SK-N-SH (cell line): ENCODE measurements at regions not wholly inside any gene's neighbourhood (a gene's known extent, or its start where the extent isn't known, plus 50 kb on each side); places are given as distances from the start of the nearest gene placed in this dataset.

Source experiments
- CTCF ChIA-PET: fragments of 300-600, 350-600 bp; formaldehyde crosslinking; extraction: SDS; loops from one replicate; lab custom pipeline; 2021; lab: Yijun Ruan, JAX
- POLR2A ChIA-PET: fragments of 350-600 bp; sonication (Branson Sonifier 250); formaldehyde crosslinking; extraction: SDS; loops from one replicate; lab custom pipeline; 2020; ENCODE audit warnings: antibody characterized with exemption, inconsistent platforms; lab: Yijun Ruan, JAX
- DNase-seq: peaks from one replicate; pipeline ENCODE4 v3.0.0; 2012
- H2AFZ ChIP-seq: fragments of 200-600 bp; sonication (generic); 2 replicates; pipeline ENCODE4 v1.8.1; 2016; ENCODE audit warnings: antibody characterized with exemption, mild to moderate bottlenecking, low read depth
- H3F3A ChIP-seq: fragments of 200-600 bp; sonication (generic); replicated peaks from 2 replicates; pipeline ENCODE3; 2016; ENCODE audit warnings: antibody characterized with exemption, mild to moderate bottlenecking; ENCODE audit not compliant: insufficient read depth
- H3K27ac ChIP-seq, 2 experiments: fragments of 200-500 bp in 1 of 2; fragments of 200-600 bp in 1 of 2; sonication (Bioruptor generic) in 1 of 2; sonication (generic), shearing (Covaris generic) in 1 of 2; 2 replicates each; pipeline versions ENCODE4 v1.5.1 to v1.6.1; 2014 to 2016; ENCODE audit warnings: low read depth in 2 of 2, inconsistent platforms in 1 of 2, low read length in 1 of 2, mild to moderate bottlenecking in 1 of 2, mixed read lengths in 1 of 2
- H3K27me3 ChIP-seq: fragments of 200-600 bp; sonication (generic), shearing (Covaris generic); 2 replicates; pipeline ENCODE4 v1.6.1; 2016; ENCODE audit warnings: mixed run types; ENCODE audit not compliant: insufficient read depth
- H3K36me3 ChIP-seq, 2 experiments: fragments of 200-500 bp in 1 of 2; fragments of 200-600 bp in 1 of 2; sonication (Bioruptor generic) in 1 of 2; sonication (generic) in 1 of 2; replicated peaks in 1 of 2; 2 replicates each; pipeline versions ENCODE3 to v1.5.1; 2014 to 2016; ENCODE audit warnings: low read length in 1 of 2, mild to moderate bottlenecking in 1 of 2; ENCODE audit not compliant: insufficient read depth in 2 of 2, control insufficient read depth in 1 of 2
- H3K4me1 ChIP-seq, 2 experiments: fragments of 200-500 bp in 1 of 2; fragments of 200-600 bp in 1 of 2; sonication (Bioruptor generic) in 1 of 2; sonication (generic), shearing (Covaris generic) in 1 of 2; 2 replicates each; pipeline versions ENCODE4 v1.5.1 to v1.6.1; 2014 to 2016; ENCODE audit warnings: low read depth in 1 of 2, low read length in 1 of 2, mixed run types in 1 of 2; ENCODE audit not compliant: insufficient read depth in 2 of 2, control insufficient read depth in 1 of 2
- H3K4me2 ChIP-seq: fragments of 200-600 bp; sonication (generic), shearing (Covaris generic); 2 replicates; pipeline ENCODE4 v1.6.1; 2017; ENCODE audit warnings: mixed run types
- H3K4me3 ChIP-seq, 2 experiments: fragments of 200-500 bp in 1 of 2; fragments of 200-600 bp in 1 of 2; sonication (Bioruptor generic) in 1 of 2; sonication (generic), shearing (Covaris generic) in 1 of 2; 2 replicates each; pipeline versions ENCODE4 v1.5.1 to v1.8.1; 2014 to 2016; ENCODE audit warnings: low read depth in 2 of 2, inconsistent platforms in 1 of 2, low read length in 1 of 2, mild to moderate bottlenecking in 1 of 2, mixed read lengths in 1 of 2, moderate library complexity in 1 of 2
- H3K79me2 ChIP-seq: fragments of 200-600 bp; sonication (generic); 2 replicates; pipeline ENCODE4 v1.8.1; 2017; ENCODE audit warnings: mild to moderate bottlenecking; ENCODE audit not compliant: insufficient read depth
- H3K9ac ChIP-seq: fragments of 200-600 bp; sonication (generic); 2 replicates; pipeline ENCODE4 v1.6.1; 2017; ENCODE audit warnings: mixed run types
- H3K9me2 ChIP-seq: fragments of 200-600 bp; sonication (generic); 2 replicates; pipeline ENCODE4 v1.6.1; 2017; ENCODE audit warnings: mixed run types
- H3K9me3 ChIP-seq: fragments of 200-600 bp; sonication (generic); 2 replicates; pipeline ENCODE4 v1.6.1; 2017; ENCODE audit warnings: mixed run types, mild to moderate bottlenecking, moderate library complexity
- H4K20me1 ChIP-seq: fragments of 200-600 bp; sonication (generic); 2 replicates; pipeline ENCODE4 v1.6.1; 2017; ENCODE audit warnings: mild to moderate bottlenecking, mixed run types; ENCODE audit not compliant: insufficient read depth
- JUND ChIP-seq: IDR thresholded peaks from 2 replicates; pipeline ENCODE4 v1.4.0; 2012
- MEF2A ChIP-seq: IDR thresholded peaks from 2 replicates; pipeline ENCODE4 v1.4.0; 2012; ENCODE audit warnings: low read depth, borderline replicate concordance
- NFIC ChIP-seq: IDR thresholded peaks from 2 replicates; pipeline ENCODE4 v1.4.0; 2012; ENCODE audit warnings: borderline replicate concordance
- NRF1 ChIP-seq: IDR thresholded peaks from 2 replicates; pipeline ENCODE4 v1.6.1; 2012; ENCODE audit warnings: low read depth, mild to moderate bottlenecking, low read length
- RXRA ChIP-seq: IDR thresholded peaks from 2 replicates; pipeline ENCODE4 v1.4.0; 2012; ENCODE audit warnings: low read depth, mild to moderate bottlenecking, borderline replicate concordance
- TAF1 ChIP-seq: IDR thresholded peaks from 2 replicates; pipeline ENCODE4 v1.6.1; 2012; ENCODE audit warnings: low read depth, mild to moderate bottlenecking, low read length, moderate library complexity, borderline replicate concordance
- TCF12 ChIP-seq: IDR thresholded peaks from 2 replicates; pipeline ENCODE4 v1.4.0; 2012
- YY1 ChIP-seq: IDR thresholded peaks from 2 replicates; pipeline ENCODE4 v1.4.0; 2012; ENCODE audit warnings: low read depth, mild to moderate bottlenecking
- WGBS: methylation state at CpG from one replicate; pipeline ENCODE4 v1.1.6; 2017; ENCODE audit warnings: low lambda C conversion rate; 5-methylcytosine and 5-hydroxymethylcytosine counted together
- TF ChIP-seq, protein P1 (sequence below): fragments of 200-600 bp; sonication (generic); IDR thresholded peaks from 2 replicates; pipeline ENCODE4 v1.6.1; 2017; ENCODE audit warnings: antibody characterized with exemption, mild to moderate bottlenecking, moderate library complexity
- TF ChIP-seq, protein P2 (sequence below): IDR thresholded peaks from 2 replicates; pipeline ENCODE4 v1.4.0; 2012; ENCODE audit warnings: low read depth
- TF ChIP-seq, protein P3 (sequence below): IDR thresholded peaks from 2 replicates; pipeline ENCODE4 v1.6.1; 2012; ENCODE audit warnings: mild to moderate bottlenecking, low read depth, low read length, moderate library complexity
- TF ChIP-seq, protein P4 (sequence below): fragments of 150-350 bp; IDR thresholded peaks from 2 replicates; pipeline ENCODE4 v1.6.1; 2017; ENCODE audit warnings: antibody characterized with exemption, low read length, low read depth, borderline replicate concordance

DNA sequence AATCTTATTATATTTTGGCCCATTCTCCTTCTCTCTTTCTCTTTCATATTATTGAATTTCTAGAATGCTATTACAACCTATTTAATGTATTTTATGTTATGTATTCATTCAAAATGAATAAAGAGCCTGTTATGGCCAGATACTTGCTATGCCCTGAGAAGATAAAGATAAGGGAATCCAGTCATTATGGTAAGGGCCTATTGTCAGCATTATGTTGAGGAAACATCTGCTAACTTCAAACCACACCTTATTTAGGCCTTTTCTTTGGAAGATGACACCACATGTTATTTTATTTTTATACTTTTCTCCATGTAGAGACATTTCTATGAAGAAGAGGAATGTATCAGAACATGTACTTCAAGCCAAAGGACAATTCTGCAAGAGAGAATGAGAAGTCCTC, 60.5 kb upstream of the MPP7 start:
- CTCF ChIA-PET, result interaction anchor here (0.8 kb wide), 1 partner anchor 19 kb away, joined by 5 read pairs; no protein-coding TSS in a partner anchor

DNA sequence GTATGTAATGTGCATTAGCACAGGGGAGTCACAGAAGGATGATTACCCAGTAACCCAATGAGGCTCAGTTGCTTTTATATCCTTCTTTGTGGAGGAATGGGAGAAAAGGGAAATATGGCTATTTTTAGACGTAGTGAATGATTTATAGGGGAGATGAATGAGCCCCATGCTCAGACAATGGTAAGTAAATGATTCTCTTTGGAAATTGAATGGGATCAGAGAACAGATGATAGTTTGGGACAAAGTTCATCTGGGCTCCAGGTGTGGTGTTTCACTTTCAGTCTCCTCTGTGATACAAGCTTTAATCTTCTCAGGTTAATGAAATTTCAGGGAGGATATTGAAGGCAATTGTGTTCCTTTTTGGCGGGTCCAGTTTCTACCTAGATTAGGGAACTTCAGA, 63.0 kb upstream of the MPP7 start:
- CTCF ChIA-PET, result interaction anchor here (1.6 to 1.8 kb wide), 2 partner anchors 16 to 123 kb away, joined by 3 to 4 read pairs; no protein-coding TSS in a partner anchor
- H3K4me2 ChIP-seq, result no peak overlapping the region
- TF ChIP-seq, protein P1, sequence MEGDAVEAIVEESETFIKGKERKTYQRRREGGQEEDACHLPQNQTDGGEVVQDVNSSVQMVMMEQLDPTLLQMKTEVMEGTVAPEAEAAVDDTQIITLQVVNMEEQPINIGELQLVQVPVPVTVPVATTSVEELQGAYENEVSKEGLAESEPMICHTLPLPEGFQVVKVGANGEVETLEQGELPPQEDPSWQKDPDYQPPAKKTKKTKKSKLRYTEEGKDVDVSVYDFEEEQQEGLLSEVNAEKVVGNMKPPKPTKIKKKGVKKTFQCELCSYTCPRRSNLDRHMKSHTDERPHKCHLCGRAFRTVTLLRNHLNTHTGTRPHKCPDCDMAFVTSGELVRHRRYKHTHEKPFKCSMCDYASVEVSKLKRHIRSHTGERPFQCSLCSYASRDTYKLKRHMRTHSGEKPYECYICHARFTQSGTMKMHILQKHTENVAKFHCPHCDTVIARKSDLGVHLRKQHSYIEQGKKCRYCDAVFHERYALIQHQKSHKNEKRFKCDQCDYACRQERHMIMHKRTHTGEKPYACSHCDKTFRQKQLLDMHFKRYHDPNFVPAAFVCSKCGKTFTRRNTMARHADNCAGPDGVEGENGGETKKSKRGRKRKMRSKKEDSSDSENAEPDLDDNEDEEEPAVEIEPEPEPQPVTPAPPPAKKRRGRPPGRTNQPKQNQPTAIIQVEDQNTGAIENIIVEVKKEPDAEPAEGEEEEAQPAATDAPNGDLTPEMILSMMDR, result no peak
- TF ChIP-seq JUND (no peak), NFIC (no peak), MEF2A (no peak), TCF12 (no peak)
- TF ChIP-seq, protein P2, sequence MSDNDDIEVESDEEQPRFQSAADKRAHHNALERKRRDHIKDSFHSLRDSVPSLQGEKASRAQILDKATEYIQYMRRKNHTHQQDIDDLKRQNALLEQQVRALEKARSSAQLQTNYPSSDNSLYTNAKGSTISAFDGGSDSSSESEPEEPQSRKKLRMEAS, result no peak
- TF ChIP-seq, all 33 proteins: peak for 0
- Histone ChIP-seq H3K4me1 (no peaks in the 10 kb centered on the region), H3K9ac (no peak overlapping the region), H3K9me2 (no peaks in the 10 kb centered on the region), H2AFZ (no peak overlapping the region), H3K27me3 (peaks cover 17% of the 10 kb centered on the region; the same call in 1 of the 2 replicates), H3K4me3 (no peak overlapping the region), H3K27ac (no peak overlapping the region), H3F3A (no peaks in the 10 kb centered on the region), H3K9me3 (no peaks in the 10 kb centered on the region), H3K79me2 (no peaks in the 10 kb centered on the region), H4K20me1 (no peaks in the 10 kb centered on the region), H3K36me3 (no peaks in the 10 kb centered on the region)
- POLR2A ChIA-PET, result no interaction called here
- DNase-seq, result no peak
- 2% methylated on average over 2 of the region's 2 CpGs for WGBS

More for the DNA sequence above, 60.5 kb upstream of the MPP7 start:
- no peak overlapping the region for H2AFZ ChIP-seq
- no peak overlapping the region for H3K4me3 ChIP-seq
- no peaks in the 10 kb centered on the region for H3K9me3 ChIP-seq
- POLR2A ChIA-PET, result no interaction called here
- H3K9me2 ChIP-seq, result no peaks in the 10 kb centered on the region
- peaks cover 17% of the 10 kb centered on the region; the same call in 1 of the 2 replicates for H3K27me3 ChIP-seq
- H3F3A ChIP-seq, result no peaks in the 10 kb centered on the region
- DNase-seq, result no peak
- no peaks in the 10 kb centered on the region for H4K20me1 ChIP-seq
- no peaks in the 10 kb centered on the region for H3K36me3 ChIP-seq
- H3K4me2 ChIP-seq, result no peak overlapping the region
- no peaks in the 10 kb centered on the region for H3K79me2 ChIP-seq
- TF ChIP-seq YY1, result no peak
- H3K9ac ChIP-seq, result no peak overlapping the region
- H3K27ac ChIP-seq, result no peak overlapping the region
- no peaks in the 10 kb centered on the region for H3K4me1 ChIP-seq

DNA sequence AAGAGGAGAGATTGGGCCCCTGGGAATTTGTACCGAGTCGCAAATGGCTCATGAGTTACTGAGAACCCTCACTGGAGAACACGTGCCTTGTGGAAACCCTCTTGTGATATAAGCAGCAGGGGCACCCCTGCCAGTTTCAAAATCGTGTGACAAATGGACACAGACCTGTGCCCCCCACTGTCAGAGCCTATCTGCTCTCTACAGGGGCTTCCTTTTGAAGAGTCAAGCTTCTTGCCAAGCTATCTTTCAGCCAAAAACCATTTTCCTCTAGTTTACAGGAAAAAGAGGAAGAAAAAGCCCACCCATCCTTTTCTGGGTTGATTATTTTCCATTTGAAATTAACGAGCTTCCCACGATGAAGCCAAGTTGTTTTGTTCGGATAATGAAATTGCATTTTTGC, 64.1 kb upstream of the MPP7 start:
- no peak for DNase-seq
- POLR2A ChIA-PET, result no interaction called here
- TF ChIP-seq NFIC (no peak), TCF12 (no peak), TAF1 (no peak), RXRA (no peak), NRF1 (no peak)
- TF ChIP-seq, protein P3, sequence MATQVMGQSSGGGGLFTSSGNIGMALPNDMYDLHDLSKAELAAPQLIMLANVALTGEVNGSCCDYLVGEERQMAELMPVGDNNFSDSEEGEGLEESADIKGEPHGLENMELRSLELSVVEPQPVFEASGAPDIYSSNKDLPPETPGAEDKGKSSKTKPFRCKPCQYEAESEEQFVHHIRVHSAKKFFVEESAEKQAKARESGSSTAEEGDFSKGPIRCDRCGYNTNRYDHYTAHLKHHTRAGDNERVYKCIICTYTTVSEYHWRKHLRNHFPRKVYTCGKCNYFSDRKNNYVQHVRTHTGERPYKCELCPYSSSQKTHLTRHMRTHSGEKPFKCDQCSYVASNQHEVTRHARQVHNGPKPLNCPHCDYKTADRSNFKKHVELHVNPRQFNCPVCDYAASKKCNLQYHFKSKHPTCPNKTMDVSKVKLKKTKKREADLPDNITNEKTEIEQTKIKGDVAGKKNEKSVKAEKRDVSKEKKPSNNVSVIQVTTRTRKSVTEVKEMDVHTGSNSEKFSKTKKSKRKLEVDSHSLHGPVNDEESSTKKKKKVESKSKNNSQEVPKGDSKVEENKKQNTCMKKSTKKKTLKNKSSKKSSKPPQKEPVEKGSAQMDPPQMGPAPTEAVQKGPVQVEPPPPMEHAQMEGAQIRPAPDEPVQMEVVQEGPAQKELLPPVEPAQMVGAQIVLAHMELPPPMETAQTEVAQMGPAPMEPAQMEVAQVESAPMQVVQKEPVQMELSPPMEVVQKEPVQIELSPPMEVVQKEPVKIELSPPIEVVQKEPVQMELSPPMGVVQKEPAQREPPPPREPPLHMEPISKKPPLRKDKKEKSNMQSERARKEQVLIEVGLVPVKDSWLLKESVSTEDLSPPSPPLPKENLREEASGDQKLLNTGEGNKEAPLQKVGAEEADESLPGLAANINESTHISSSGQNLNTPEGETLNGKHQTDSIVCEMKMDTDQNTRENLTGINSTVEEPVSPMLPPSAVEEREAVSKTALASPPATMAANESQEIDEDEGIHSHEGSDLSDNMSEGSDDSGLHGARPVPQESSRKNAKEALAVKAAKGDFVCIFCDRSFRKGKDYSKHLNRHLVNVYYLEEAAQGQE, result no peak
- TF ChIP-seq, protein P1, result no peak
- TF ChIP-seq, protein P4, sequence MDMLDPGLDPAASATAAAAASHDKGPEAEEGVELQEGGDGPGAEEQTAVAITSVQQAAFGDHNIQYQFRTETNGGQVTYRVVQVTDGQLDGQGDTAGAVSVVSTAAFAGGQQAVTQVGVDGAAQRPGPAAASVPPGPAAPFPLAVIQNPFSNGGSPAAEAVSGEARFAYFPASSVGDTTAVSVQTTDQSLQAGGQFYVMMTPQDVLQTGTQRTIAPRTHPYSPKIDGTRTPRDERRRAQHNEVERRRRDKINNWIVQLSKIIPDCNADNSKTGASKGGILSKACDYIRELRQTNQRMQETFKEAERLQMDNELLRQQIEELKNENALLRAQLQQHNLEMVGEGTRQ, result no peak
- TF ChIP-seq, protein P2, result no peak

More for the DNA sequence above, 64.1 kb upstream of the MPP7 start:
- Histone ChIP-seq H3K4me2 (no peak overlapping the region), H4K20me1 (no peaks in the 10 kb centered on the region), H3K79me2 (no peaks in the 10 kb centered on the region), H3K36me3 (no peaks in the 10 kb centered on the region), H3K4me1 (no peaks in the 10 kb centered on the region), H3K9me3 (no peaks in the 10 kb centered on the region), H3K9me2 (no peaks in the 10 kb centered on the region), H3K27ac (no peak overlapping the region), H3K4me3 (no peak overlapping the region), H3K9ac (no peak overlapping the region), H3K27me3 (peaks cover 17% of the 10 kb centered on the region; the same call in 1 of the 2 replicates), H2AFZ (no peak overlapping the region), H3F3A (no peaks in the 10 kb centered on the region)
- WGBS, result 5% methylated on average over 7 of the region's 7 CpGs
- CTCF ChIA-PET, result interaction anchor here (0.7 kb wide), 1 partner anchor 15 kb away, joined by 3 read pairs; no protein-coding TSS in a partner anchor
